CD4-positive, alpha-beta T cell (primary cell): ENCODE measurements at regions not wholly inside any gene's neighbourhood (a gene's known extent, or its start where the extent isn't known, plus 50 kb on each side); places are given as distances from the start of the nearest gene placed in this dataset.

Experiments used
- ATAC-seq: fragments of 200-7000 bp; cut with Tn5 transposase; one replicate; pipeline ENCODE4 v1.10.0; 2022; ENCODE audit warnings: mild to moderate bottlenecking; ENCODE audit not compliant: poor library complexity
- CTCF ChIA-PET: fragments of 350-600 bp; sonication (Branson Sonifier 250); formaldehyde crosslinking; loops from one replicate; lab custom pipeline; 2021; ENCODE audit warnings: antibody characterized with exemption, inconsistent platforms; lab: Charles Lee
- POLR2A ChIA-PET: fragments of 350-600 bp; sonication (Branson Sonifier 250); formaldehyde crosslinking; loops from one replicate; lab custom pipeline; 2021; ENCODE audit warnings: antibody characterized with exemption, inconsistent platforms; lab: Charles Lee
- DNase-seq, 14 experiments: peaks; one replicate each; pipeline ENCODE4 v3.0.0-alpha.2; 2013 to 2020; ENCODE audit warnings: mixed read lengths in 2 of 14
- H3K27ac ChIP-seq, 2 donors: one replicate each; pipeline versions ENCODE4 v1.5.1 to v1.7.0; 2013; ENCODE audit warnings: low read length in 2 of 2, low read depth in 1 of 2, mild to moderate bottlenecking in 1 of 2
- H3K27me3 ChIP-seq, 2 experiments: 1 replicate in 1 of 2; 2 replicates in 1 of 2; pipeline versions ENCODE4 v1.6.1 to v1.7.0; 2013; ENCODE audit warnings: low read length in 2 of 2, control low read depth in 1 of 2, mild to moderate bottlenecking in 1 of 2, moderate library complexity in 1 of 2; ENCODE audit not compliant: insufficient read depth in 2 of 2, control insufficient read depth in 1 of 2
- H3K36me3 ChIP-seq: one replicate; pipeline ENCODE4 v1.6.1; 2013; ENCODE audit warnings: low read length, control low read depth; ENCODE audit not compliant: insufficient read depth
- H3K4me1 ChIP-seq: one replicate; pipeline ENCODE4 v1.6.1; 2013; ENCODE audit warnings: low read length, control low read depth; ENCODE audit not compliant: insufficient read depth
- H3K4me3 ChIP-seq: one replicate; pipeline ENCODE4 v1.5.1; 2013; ENCODE audit warnings: mild to moderate bottlenecking, low read length, moderate library complexity
- H3K9me3 ChIP-seq, 2 experiments: 1 replicate in 1 of 2; 2 replicates in 1 of 2; pipeline versions ENCODE4 v1.6.1 to v1.7.0; 2013; ENCODE audit warnings: low read length in 2 of 2, mild to moderate bottlenecking in 2 of 2, control low read depth in 1 of 2, moderate library complexity in 1 of 2; ENCODE audit not compliant: control insufficient read depth in 1 of 2, insufficient read depth in 1 of 2
- H3K27ac Mint-ChIP-seq: one replicate; pipeline ENCODE4 v1.8.0; 2020; ENCODE audit warnings: mixed read lengths
- H3K27me3 Mint-ChIP-seq: one replicate; pipeline ENCODE4 v1.8.0; 2021; ENCODE audit warnings: mixed read lengths
- H3K36me3 Mint-ChIP-seq: one replicate; pipeline ENCODE4 v1.8.0; 2021; ENCODE audit warnings: low read depth, mixed read lengths
- H3K4me1 Mint-ChIP-seq: one replicate; pipeline ENCODE4 v1.8.0; 2021; ENCODE audit warnings: low read depth, mixed read lengths
- H3K4me3 Mint-ChIP-seq: one replicate; pipeline ENCODE4 v1.8.0; 2020; ENCODE audit warnings: mild to moderate bottlenecking, mixed read lengths
- H3K9me3 Mint-ChIP-seq: one replicate; pipeline ENCODE4 v1.8.0; 2020; ENCODE audit warnings: mixed read lengths
- CTCF ChIP-seq: fragments of 200-600 bp; IDR thresholded peaks from one replicate; pipeline ENCODE4 v1.8.0; 2022; ENCODE audit warnings: antibody characterized with exemption, mild to moderate bottlenecking
- intact Hi-C, 2 experiments: fragments of 100-400 bp; cut with DNase I in 1 of 2; cut with micrococcal nuclease in 1 of 2; formaldehyde crosslinking; loops; one replicate each; pipeline versions ENCODE4 v1.15.1 to v1.9.0; 2023 to 2025; cut with DNase I, micrococcal nuclease

GRCh38 chr5:3023656-3024055, 272.2 kb upstream of the IRX2 start:
- H3K27me3 Mint-ChIP-seq, result no peaks in the 10 kb centered on the region
- no peaks in the 10 kb centered on the region for H3K4me1 ChIP-seq
- ChIA-PET POLR2A (no interaction called here), CTCF (no interaction called here)
- no peak overlapping the region for H3K27ac Mint-ChIP-seq
- H3K4me3 ChIP-seq, result no peak overlapping the region
- ATAC-seq (no peak), DNase-seq (no peak)
- H3K36me3 Mint-ChIP-seq, result no peaks in the 10 kb centered on the region
- H3K36me3 ChIP-seq, result no peaks in the 10 kb centered on the region
- no peaks in the 10 kb centered on the region for H3K4me1 Mint-ChIP-seq
- H3K4me3 Mint-ChIP-seq, result no peak overlapping the region
- H3K9me3 Mint-ChIP-seq, result peaks cover 6% of the 10 kb centered on the region
- no peak overlapping the region for H3K27ac ChIP-seq
- intact Hi-C loops, result no loop called here
- H3K9me3 ChIP-seq, result peaks cover 0 to 63% of the 10 kb centered on the region in 2 experiments
- no peak for TF ChIP-seq CTCF
- no peaks in the 10 kb centered on the region for H3K27me3 ChIP-seq

- H3K9me3 Mint-ChIP-seq, result peaks cover 4% of the 10 kb centered on the region
- ChIA-PET POLR2A (no interaction called here), CTCF (no interaction called here)
- H3K4me1 Mint-ChIP-seq, result no peaks in the 10 kb centered on the region
- H3K27ac ChIP-seq, result no peak overlapping the region
- intact Hi-C loops, result no loop called here
- no peak overlapping the region for H3K27ac Mint-ChIP-seq
- no peaks in the 10 kb centered on the region for H3K36me3 ChIP-seq
- no peaks in the 10 kb centered on the region for H3K27me3 ChIP-seq
- no peaks in the 10 kb centered on the region for H3K4me1 ChIP-seq
- TF ChIP-seq CTCF, result no peak
- no peak for ATAC-seq
- H3K27me3 Mint-ChIP-seq, result no peaks in the 10 kb centered on the region
- H3K9me3 ChIP-seq, result peaks cover 0 to 53% of the 10 kb centered on the region in 2 experiments
- DNase-seq, result no peak
- no peak overlapping the region for H3K4me3 ChIP-seq
- no peaks in the 10 kb centered on the region for H3K36me3 Mint-ChIP-seq
- H3K4me3 Mint-ChIP-seq, result no peak overlapping the region
These were observed 271.2 kb upstream of the IRX2 start for GRCh38 chr5:3022665-3023064.

- CTCF ChIA-PET, result no interaction called here
- Mint-ChIP-seq H3K27ac (no peak overlapping the region), H3K9me3 (peaks cover 4% of the 10 kb centered on the region), H3K4me1 (no peaks in the 10 kb centered on the region), H3K4me3 (no peak overlapping the region), H3K36me3 (no peaks in the 10 kb centered on the region), H3K27me3 (no peaks in the 10 kb centered on the region)
- DNase-seq (no peak), ATAC-seq (no peak)
- no peaks in the 10 kb centered on the region for H3K27me3 ChIP-seq
- peaks cover 0 to 30% of the 10 kb centered on the region in 2 experiments for H3K9me3 ChIP-seq
- intact Hi-C loops, result no loop called here
- H3K27ac ChIP-seq, result no peak overlapping the region
- no peak for TF ChIP-seq CTCF
- H3K4me3 ChIP-seq, result no peak overlapping the region
- H3K4me1 ChIP-seq, result no peaks in the 10 kb centered on the region
- H3K36me3 ChIP-seq, result no peaks in the 10 kb centered on the region
- POLR2A ChIA-PET, result no interaction called here
These were observed 268.9 kb upstream of the IRX2 start for GRCh38 chr5:3020426-3020825.
